Ovary (tissue), 3 donors: ENCODE measurements at regions not wholly inside any gene's neighbourhood (a gene's known extent, or its start where the extent isn't known, plus 50 kb on each side); places are given as distances from the start of the nearest gene placed in this dataset.

Source experiments
- POLR2A ChIP-seq: fragments of 450-650 bp; IDR thresholded peaks from one replicate; pipeline ENCODE4 v1.6.1; 2017; ENCODE audit warnings: antibody characterized with exemption, mild to moderate bottlenecking, moderate library complexity
- TF ChIP-seq, protein P1 (sequence below), 3 donors: fragments of 450-650 bp in 2 of 3; fragments of 200-600 bp in 1 of 3; IDR thresholded peaks; one replicate each; pipeline versions ENCODE4 v1.5.1 to v1.8.0; 2016 to 2022; ENCODE audit warnings: antibody characterized with exemption in 3 of 3, mild to moderate bottlenecking in 1 of 3
- donor health status: DM: no; HTN: no; CAD: no.

DNA sequence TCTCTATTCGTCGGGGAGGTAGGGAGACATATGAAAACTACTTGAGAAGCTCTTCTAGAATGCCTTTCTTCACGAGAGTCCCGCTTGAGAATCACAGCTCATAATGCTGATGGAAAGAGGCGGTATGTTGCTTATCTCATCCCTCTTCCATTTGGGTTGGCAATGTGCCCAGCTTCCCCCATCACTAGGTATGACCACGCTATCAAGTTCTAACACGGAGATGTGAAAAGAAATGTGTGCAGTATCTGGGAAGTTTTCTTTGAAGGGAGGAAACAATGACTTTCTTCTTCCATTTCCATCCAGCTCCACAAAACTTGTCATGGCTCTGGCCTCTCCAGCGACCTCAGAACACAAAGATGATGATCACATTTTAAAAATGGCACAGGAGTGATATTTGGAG is 742.4 kb downstream of the DCDC2C start:
- no peak for TF ChIP-seq POLR2A
- TF ChIP-seq, protein P1, sequence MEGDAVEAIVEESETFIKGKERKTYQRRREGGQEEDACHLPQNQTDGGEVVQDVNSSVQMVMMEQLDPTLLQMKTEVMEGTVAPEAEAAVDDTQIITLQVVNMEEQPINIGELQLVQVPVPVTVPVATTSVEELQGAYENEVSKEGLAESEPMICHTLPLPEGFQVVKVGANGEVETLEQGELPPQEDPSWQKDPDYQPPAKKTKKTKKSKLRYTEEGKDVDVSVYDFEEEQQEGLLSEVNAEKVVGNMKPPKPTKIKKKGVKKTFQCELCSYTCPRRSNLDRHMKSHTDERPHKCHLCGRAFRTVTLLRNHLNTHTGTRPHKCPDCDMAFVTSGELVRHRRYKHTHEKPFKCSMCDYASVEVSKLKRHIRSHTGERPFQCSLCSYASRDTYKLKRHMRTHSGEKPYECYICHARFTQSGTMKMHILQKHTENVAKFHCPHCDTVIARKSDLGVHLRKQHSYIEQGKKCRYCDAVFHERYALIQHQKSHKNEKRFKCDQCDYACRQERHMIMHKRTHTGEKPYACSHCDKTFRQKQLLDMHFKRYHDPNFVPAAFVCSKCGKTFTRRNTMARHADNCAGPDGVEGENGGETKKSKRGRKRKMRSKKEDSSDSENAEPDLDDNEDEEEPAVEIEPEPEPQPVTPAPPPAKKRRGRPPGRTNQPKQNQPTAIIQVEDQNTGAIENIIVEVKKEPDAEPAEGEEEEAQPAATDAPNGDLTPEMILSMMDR (IDR thresholded peaks at IDR 0.05), result no peak
